Activated T-helper 17 cell treated with anti-CD3 and anti-CD28 coated beads, Interleukin-2, amount 50 U/mL, for 72 hours (primary cell): ENCODE measurements at regions not wholly inside any gene's neighbourhood (a gene's known extent, or its start where the extent isn't known, plus 50 kb on each side); places are given as distances from the start of the nearest gene placed in this dataset.

Source experiments
- ATAC-seq: fragments of 150-1000 bp; cut with Tn5 transposase; replicated peaks from 2 replicates; pipeline ENCODE4 v1.10.0; 2021; ENCODE audit warnings: mild to moderate bottlenecking, moderate library complexity
- H3K27ac Mint-ChIP-seq: one replicate; pipeline ENCODE4 v1.8.0; 2022; ENCODE audit warnings: mixed read lengths
- H3K27me3 Mint-ChIP-seq: one replicate; pipeline ENCODE4 v1.8.0; 2022; ENCODE audit warnings: mixed read lengths
- H3K36me3 Mint-ChIP-seq: one replicate; pipeline ENCODE4 v1.8.0; 2022; ENCODE audit warnings: low read depth, mild to moderate bottlenecking, mixed read lengths
- H3K4me1 Mint-ChIP-seq: one replicate; pipeline ENCODE4 v1.8.0; 2022; ENCODE audit warnings: mixed read lengths
- H3K4me3 Mint-ChIP-seq: one replicate; pipeline ENCODE4 v1.8.0; 2022; ENCODE audit warnings: mild to moderate bottlenecking, mixed read lengths
- H3K9me3 Mint-ChIP-seq: one replicate; pipeline ENCODE4 v1.8.0; 2022; ENCODE audit warnings: mixed read lengths

GRCh38 chr12:110998971-110999370, 78.6 kb upstream of the MYL2 start:
- Mint-ChIP-seq H3K27me3 (peaks cover 19% of the 10 kb centered on the region), H3K36me3 (no peaks in the 10 kb centered on the region), H3K9me3 (peaks cover 8% of the 10 kb centered on the region), H3K4me3 (no peak overlapping the region), H3K4me1 (no peaks in the 10 kb centered on the region), H3K27ac (no peak overlapping the region)
- ATAC-seq: no peak

GRCh38 chr12:110998165-110998564, 77.8 kb upstream of the MYL2 start:
- no peaks in the 10 kb centered on the region for H3K4me1 Mint-ChIP-seq
- H3K27ac Mint-ChIP-seq: no peak overlapping the region
- H3K27me3 Mint-ChIP-seq: peaks cover 17% of the 10 kb centered on the region
- peaks cover 8% of the 10 kb centered on the region for H3K9me3 Mint-ChIP-seq
- H3K4me3 Mint-ChIP-seq: no peak overlapping the region
- H3K36me3 Mint-ChIP-seq: no peaks in the 10 kb centered on the region
- no peak for ATAC-seq

- no peak for ATAC-seq
- H3K36me3 Mint-ChIP-seq: no peaks in the 10 kb centered on the region
- no peaks in the 10 kb centered on the region for H3K4me1 Mint-ChIP-seq
- H3K9me3 Mint-ChIP-seq: peaks cover 8% of the 10 kb centered on the region
- no peak overlapping the region for H3K27ac Mint-ChIP-seq
- H3K4me3 Mint-ChIP-seq: no peak overlapping the region
- H3K27me3 Mint-ChIP-seq: peaks cover 19% of the 10 kb centered on the region
Measured at GRCh38 chr12:110996415-110996814, 76.0 kb upstream of the MYL2 start.

GRCh38 chr12:110995615-110996014, 75.2 kb upstream of the MYL2 start:
- Mint-ChIP-seq H3K4me1 (no peaks in the 10 kb centered on the region), H3K27ac (no peak overlapping the region), H3K9me3 (peaks cover 8% of the 10 kb centered on the region), H3K4me3 (no peak overlapping the region), H3K27me3 (peaks cover 15% of the 10 kb centered on the region), H3K36me3 (no peaks in the 10 kb centered on the region)
- ATAC-seq: no peak

GRCh38 chr12:110995016-110995415, 74.6 kb upstream of the MYL2 start:
- Mint-ChIP-seq H3K36me3 (no peaks in the 10 kb centered on the region), H3K9me3 (peaks cover 8% of the 10 kb centered on the region), H3K27me3 (peaks cover 20% of the 10 kb centered on the region), H3K27ac (no peak overlapping the region), H3K4me1 (no peaks in the 10 kb centered on the region), H3K4me3 (no peak overlapping the region)
- no peak for ATAC-seq

- Mint-ChIP-seq H3K4me3 (no peak overlapping the region), H3K36me3 (no peaks in the 10 kb centered on the region), H3K4me1 (no peaks in the 10 kb centered on the region), H3K27ac (no peak overlapping the region), H3K9me3 (peaks cover 4% of the 10 kb centered on the region), H3K27me3 (peaks cover 20% of the 10 kb centered on the region)
- no peak for ATAC-seq
Measured at GRCh38 chr12:110993434-110993833, 73.1 kb upstream of the MYL2 start.

GRCh38 chr12:110992909-110993308, 72.5 kb upstream of the MYL2 start:
- Mint-ChIP-seq H3K27me3 (peaks cover 23% of the 10 kb centered on the region), H3K4me1 (no peaks in the 10 kb centered on the region), H3K36me3 (no peaks in the 10 kb centered on the region), H3K27ac (no peak overlapping the region), H3K4me3 (no peak overlapping the region), H3K9me3 (no peaks in the 10 kb centered on the region)
- ATAC-seq: no peak

- Mint-ChIP-seq H3K9me3 (no peaks in the 10 kb centered on the region), H3K27ac (no peak overlapping the region), H3K27me3 (peaks cover 35% of the 10 kb centered on the region), H3K36me3 (no peaks in the 10 kb centered on the region), H3K4me1 (no peaks in the 10 kb centered on the region), H3K4me3 (no peak overlapping the region)
- no peak for ATAC-seq
Measured at GRCh38 chr12:110983811-110984210, 63.4 kb upstream of the MYL2 start.

GRCh38 chr12:110972866-110973265, 52.5 kb upstream of the MYL2 start:
- Mint-ChIP-seq H3K4me3 (no peak overlapping the region), H3K4me1 (no peaks in the 10 kb centered on the region), H3K9me3 (peaks cover 8% of the 10 kb centered on the region), H3K36me3 (no peaks in the 10 kb centered on the region), H3K27me3 (no peaks in the 10 kb centered on the region), H3K27ac (no peak overlapping the region)
- peak; percentile 65 for ATAC-seq

- H3K4me1 Mint-ChIP-seq: no peaks in the 10 kb centered on the region
- H3K4me3 Mint-ChIP-seq: no peak overlapping the region
- no peaks in the 10 kb centered on the region for H3K36me3 Mint-ChIP-seq
- H3K9me3 Mint-ChIP-seq: peaks cover 8% of the 10 kb centered on the region
- peaks cover 5% of the 10 kb centered on the region for H3K27me3 Mint-ChIP-seq
- H3K27ac Mint-ChIP-seq: peak overlapping the region; percentile 23
- ATAC-seq: no peak
Measured at GRCh38 chr12:110971936-110972335, 51.6 kb upstream of the MYL2 start.

GRCh38 chr12:110971189-110971920, 51.0 kb upstream of the MYL2 start:
- no peaks in the 10 kb centered on the region for H3K36me3 Mint-ChIP-seq
- peak overlapping the region; percentile 23 for H3K27ac Mint-ChIP-seq
- H3K4me1 Mint-ChIP-seq: no peaks in the 10 kb centered on the region
- H3K9me3 Mint-ChIP-seq: peaks cover 8% of the 10 kb centered on the region
- H3K4me3 Mint-ChIP-seq: no peak overlapping the region
- no peak for ATAC-seq
- H3K27me3 Mint-ChIP-seq: peaks cover 5% of the 10 kb centered on the region
